ENCODE measurements at regions not wholly inside any gene's neighbourhood (a gene's known extent, or its start where the extent isn't known, plus 50 kb on each side); places are given as distances from the start of the nearest gene placed in this dataset.

DNA sequence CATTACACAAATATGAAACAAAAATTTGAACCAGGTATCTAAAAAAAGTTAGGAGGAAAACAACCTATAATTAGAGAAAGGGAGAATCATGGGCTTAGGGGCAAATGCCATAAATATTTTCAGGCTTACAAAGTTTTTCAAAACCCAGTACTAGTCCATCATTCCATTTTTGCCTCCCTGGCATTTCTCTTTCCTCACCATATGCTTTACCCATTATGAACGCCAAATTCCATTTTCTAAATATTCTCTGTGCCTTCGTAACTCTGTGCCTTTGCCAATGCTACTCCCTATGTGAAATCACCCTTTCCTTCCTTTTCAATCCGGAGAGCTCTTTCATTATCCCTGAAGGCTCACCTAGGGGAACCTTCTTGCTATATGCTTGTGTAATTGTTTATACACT is 434.1 kb downstream of the ZSWIM6 start:
- no peaks in the 10 kb centered on the region for H3K36me3 ChIP-seq (ENCODE audit: control insufficient read depth, insufficient read depth, low read length)
- no peak overlapping the region for H3K4me3 ChIP-seq (ENCODE audit: low read depth, low read length)
- no peak overlapping the region for H3K9ac ChIP-seq (ENCODE audit: low read depth, low read length)
- no peak overlapping the region for H3K27ac ChIP-seq (ENCODE audit: low read depth, low read length)
- no peaks in the 10 kb centered on the region; the same call in none of the 2 replicates for H3K9me3 ChIP-seq (ENCODE audit: control insufficient read depth, insufficient read depth, low read length)
- H3K4me1 ChIP-seq (ENCODE audit: control insufficient read depth, insufficient read depth, low read length) = no peaks in the 10 kb centered on the region
- H3K27me3 ChIP-seq (ENCODE audit: control insufficient read depth, insufficient read depth, low read length) = no peaks in the 10 kb centered on the region

DNA sequence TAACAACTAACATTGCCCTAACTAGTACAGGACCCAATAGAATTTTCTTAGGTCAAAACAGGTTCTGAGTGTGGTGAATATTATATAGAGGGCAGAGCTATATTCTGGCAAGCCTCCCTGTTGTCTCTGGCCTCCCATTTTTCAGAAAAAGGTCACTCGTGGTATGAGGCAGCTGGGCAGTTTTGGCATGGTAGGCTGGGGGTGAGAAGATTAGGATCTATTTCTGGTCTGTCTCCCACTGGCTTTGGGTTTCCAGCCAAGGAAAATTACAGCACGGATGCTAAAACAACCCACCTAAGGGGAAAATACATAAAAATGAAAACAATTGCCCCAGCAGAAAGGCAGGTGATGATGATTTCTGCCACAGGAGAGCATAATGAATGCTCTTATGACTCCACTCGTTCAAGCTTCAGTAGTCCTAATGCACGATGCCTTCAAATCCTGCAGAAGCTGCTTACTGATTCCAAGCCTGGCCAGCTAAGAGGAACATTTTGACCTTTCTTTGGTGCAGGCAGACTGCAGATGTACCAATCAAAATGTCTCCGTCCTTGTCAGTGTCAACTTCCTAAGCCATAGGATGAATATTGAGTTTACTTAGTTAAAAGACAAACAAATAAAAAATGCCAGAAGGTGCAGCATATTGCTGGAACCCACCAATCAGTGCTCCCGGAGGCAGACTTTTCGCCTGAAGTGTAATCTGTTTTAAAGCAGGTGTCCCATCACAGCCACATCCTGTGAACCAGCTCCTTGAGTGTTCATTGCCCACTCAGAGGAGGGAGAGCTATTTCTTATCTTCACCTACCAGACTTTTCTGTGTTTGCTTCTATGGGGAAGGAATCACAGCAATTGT is 435.4 kb downstream of the ZSWIM6 start:
- no peak overlapping the region for H3K27ac ChIP-seq (ENCODE audit: low read depth, low read length)
- no peaks in the 10 kb centered on the region for H3K27me3 ChIP-seq (ENCODE audit: control insufficient read depth, insufficient read depth, low read length)

DNA sequence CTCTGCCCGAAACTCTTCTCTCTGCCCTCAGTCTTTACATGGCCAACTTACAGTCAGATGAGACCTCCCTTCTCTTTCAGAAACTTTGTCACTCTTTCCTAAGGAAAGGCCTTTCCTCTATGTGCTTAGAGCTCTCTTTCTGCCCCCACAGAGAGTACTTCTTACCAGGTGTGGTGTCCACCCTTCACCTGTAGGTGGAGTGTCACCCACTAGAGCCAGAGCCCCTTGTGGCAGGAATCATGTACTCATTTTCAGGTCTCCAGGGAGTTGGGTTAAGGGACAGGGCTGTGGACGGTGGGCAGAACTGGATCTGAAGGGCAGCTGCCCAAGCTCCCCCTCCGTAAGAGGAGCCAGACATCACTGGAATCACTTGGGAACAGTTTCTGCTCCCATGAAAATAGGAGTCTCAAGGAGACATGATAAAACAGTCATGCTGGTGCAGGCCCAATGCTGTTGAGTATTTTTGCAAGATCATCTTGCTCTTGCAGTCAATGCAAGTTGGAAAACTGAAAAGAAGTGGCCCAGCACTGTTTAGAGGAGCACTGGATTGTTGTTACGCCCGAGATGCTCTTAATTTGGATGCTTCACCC is 436.7 kb downstream of the ZSWIM6 start:
- Histone ChIP-seq H3K9me3 (ENCODE audit: control insufficient read depth, insufficient read depth, low read length) (no peaks in the 10 kb centered on the region), H3K36me3 (ENCODE audit: control insufficient read depth, insufficient read depth, low read length) (no peaks in the 10 kb centered on the region), H3K4me1 (ENCODE audit: control insufficient read depth, insufficient read depth, low read length) (no peaks in the 10 kb centered on the region), H3K27ac (ENCODE audit: low read depth, low read length) (no peak overlapping the region), H3K4me3 (ENCODE audit: low read depth, low read length) (no peak overlapping the region), H3K9ac (ENCODE audit: low read depth, low read length) (no peak overlapping the region), H3K27me3 (ENCODE audit: control insufficient read depth, insufficient read depth, low read length) (no peaks in the 10 kb centered on the region)

More for the DNA sequence above, 435.4 kb downstream of the ZSWIM6 start:
- Histone ChIP-seq H3K4me3 (ENCODE audit: low read depth, low read length) (no peak overlapping the region), H3K36me3 (ENCODE audit: control insufficient read depth, insufficient read depth, low read length) (no peaks in the 10 kb centered on the region), H3K4me1 (ENCODE audit: control insufficient read depth, insufficient read depth, low read length) (no peaks in the 10 kb centered on the region), H3K9me3 (ENCODE audit: control insufficient read depth, insufficient read depth, low read length) (no peaks in the 10 kb centered on the region), H3K9ac (ENCODE audit: low read depth, low read length) (no peak overlapping the region)

DNA sequence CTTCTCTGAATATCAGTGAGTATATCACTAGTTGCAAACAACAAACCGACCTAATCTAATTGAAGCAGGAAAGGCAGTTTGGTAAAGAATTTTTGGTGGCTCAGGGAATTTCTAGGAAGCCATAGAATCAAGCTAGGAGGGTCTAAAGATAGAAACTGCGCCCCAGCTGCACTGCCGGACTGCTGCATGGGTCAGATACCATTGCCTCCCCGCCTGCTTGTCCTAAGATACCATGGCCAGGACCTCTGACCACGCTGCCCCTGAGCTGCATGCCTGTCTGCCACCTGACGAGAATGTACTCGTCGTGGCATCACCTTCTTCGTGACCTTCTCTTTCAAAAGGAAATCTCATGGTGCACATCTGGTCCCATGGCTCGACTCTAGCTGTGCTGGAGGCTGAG is 439.0 kb downstream of the ZSWIM6 start:
- no peak overlapping the region for H3K4me3 ChIP-seq (ENCODE audit: low read depth, low read length)
- no peaks in the 10 kb centered on the region for H3K9me3 ChIP-seq (ENCODE audit: control insufficient read depth, insufficient read depth, low read length)
- no peaks in the 10 kb centered on the region for H3K4me1 ChIP-seq (ENCODE audit: control insufficient read depth, insufficient read depth, low read length)
- H3K9ac ChIP-seq (ENCODE audit: low read depth, low read length) = no peak overlapping the region
- H3K36me3 ChIP-seq (ENCODE audit: control insufficient read depth, insufficient read depth, low read length) = no peaks in the 10 kb centered on the region
- H3K27ac ChIP-seq (ENCODE audit: low read depth, low read length) = no peak overlapping the region
- no peaks in the 10 kb centered on the region for H3K27me3 ChIP-seq (ENCODE audit: control insufficient read depth, insufficient read depth, low read length)

DNA sequence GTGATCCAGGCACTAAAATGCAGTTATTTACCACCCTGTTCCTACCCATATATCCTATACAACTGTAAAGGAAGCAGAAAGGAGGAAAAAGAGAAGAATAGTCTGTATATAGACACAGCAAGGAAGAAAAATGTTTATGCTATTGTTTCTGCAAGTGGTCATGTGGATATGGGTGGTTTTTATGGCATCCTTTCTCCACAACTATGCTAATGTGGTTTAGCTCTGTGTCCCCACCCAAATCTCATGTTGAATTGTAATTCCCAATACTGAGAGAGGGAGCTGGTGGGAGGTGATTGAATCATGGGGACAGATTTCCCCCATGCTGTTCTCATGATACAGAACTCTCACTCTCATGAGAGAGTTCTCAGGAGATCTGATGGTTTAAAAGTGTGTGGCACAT is 439.8 kb downstream of the ZSWIM6 start:
- H3K4me3 ChIP-seq (ENCODE audit: low read depth, low read length) = no peak overlapping the region
- H3K4me1 ChIP-seq (ENCODE audit: control insufficient read depth, insufficient read depth, low read length) = no peaks in the 10 kb centered on the region
- H3K9ac ChIP-seq (ENCODE audit: low read depth, low read length) = no peak overlapping the region
- no peaks in the 10 kb centered on the region for H3K27me3 ChIP-seq (ENCODE audit: control insufficient read depth, insufficient read depth, low read length)
- no peak overlapping the region for H3K27ac ChIP-seq (ENCODE audit: low read depth, low read length)
- H3K36me3 ChIP-seq (ENCODE audit: control insufficient read depth, insufficient read depth, low read length) = no peaks in the 10 kb centered on the region
- H3K9me3 ChIP-seq (ENCODE audit: control insufficient read depth, insufficient read depth, low read length) = no peaks in the 10 kb centered on the region

DNA sequence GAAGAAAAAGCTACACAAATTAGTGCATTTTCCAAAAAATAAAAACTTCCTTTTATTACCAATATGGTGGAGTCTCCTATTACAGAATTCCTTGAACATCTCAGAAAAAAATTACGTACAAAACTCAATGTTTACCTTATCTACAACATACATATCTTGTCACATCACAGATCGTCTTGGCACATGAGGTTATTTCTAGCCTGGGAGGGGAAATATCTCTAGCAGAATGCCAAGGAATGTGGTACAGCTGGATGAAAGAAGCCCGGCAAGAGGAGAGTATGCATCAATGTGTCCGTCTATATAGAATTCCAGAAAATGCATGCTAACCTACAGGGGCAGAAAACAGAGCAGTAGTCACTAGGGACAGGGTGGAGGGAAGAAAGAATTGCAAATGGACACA is 443.8 kb downstream of the ZSWIM6 start:
- no peaks in the 10 kb centered on the region for H3K9me3 ChIP-seq (ENCODE audit: control insufficient read depth, insufficient read depth, low read length)
- no peaks in the 10 kb centered on the region for H3K36me3 ChIP-seq (ENCODE audit: control insufficient read depth, insufficient read depth, low read length)
- no peak overlapping the region for H3K9ac ChIP-seq (ENCODE audit: low read depth, low read length)
- no peaks in the 10 kb centered on the region for H3K27me3 ChIP-seq (ENCODE audit: control insufficient read depth, insufficient read depth, low read length)
- H3K4me1 ChIP-seq (ENCODE audit: control insufficient read depth, insufficient read depth, low read length) = no peaks in the 10 kb centered on the region
- no peak overlapping the region for H3K27ac ChIP-seq (ENCODE audit: low read depth, low read length)
- no peak overlapping the region for H3K4me3 ChIP-seq (ENCODE audit: low read depth, low read length)

DNA sequence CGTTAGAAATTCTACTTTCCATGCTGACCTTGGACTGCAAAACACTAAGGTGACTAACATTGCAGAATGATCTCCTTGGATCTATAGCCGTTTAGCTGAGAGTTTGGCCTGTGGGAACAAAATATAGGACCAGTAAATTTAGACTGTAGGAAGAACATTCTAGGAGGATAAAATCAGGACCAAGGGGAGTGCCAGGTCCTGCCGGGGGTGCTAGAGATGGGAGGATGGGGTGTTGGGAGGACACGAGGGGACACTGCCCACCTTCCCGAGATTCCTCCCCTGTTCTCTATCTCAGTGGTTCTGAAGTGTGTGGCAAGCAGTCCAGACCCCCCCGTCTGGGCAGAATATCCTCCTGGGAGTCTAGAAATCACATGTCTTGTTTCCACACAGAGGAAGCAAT is 445.2 kb downstream of the ZSWIM6 start:
- no peaks in the 10 kb centered on the region for H3K36me3 ChIP-seq (ENCODE audit: control insufficient read depth, insufficient read depth, low read length)
- no peaks in the 10 kb centered on the region for H3K27me3 ChIP-seq (ENCODE audit: control insufficient read depth, insufficient read depth, low read length)
- no peak overlapping the region for H3K27ac ChIP-seq (ENCODE audit: low read depth, low read length)
- H3K4me3 ChIP-seq (ENCODE audit: low read depth, low read length) = no peak overlapping the region
- H3K4me1 ChIP-seq (ENCODE audit: control insufficient read depth, insufficient read depth, low read length) = no peaks in the 10 kb centered on the region
- no peaks in the 10 kb centered on the region for H3K9me3 ChIP-seq (ENCODE audit: control insufficient read depth, insufficient read depth, low read length)
- no peak overlapping the region for H3K9ac ChIP-seq (ENCODE audit: low read depth, low read length)

DNA sequence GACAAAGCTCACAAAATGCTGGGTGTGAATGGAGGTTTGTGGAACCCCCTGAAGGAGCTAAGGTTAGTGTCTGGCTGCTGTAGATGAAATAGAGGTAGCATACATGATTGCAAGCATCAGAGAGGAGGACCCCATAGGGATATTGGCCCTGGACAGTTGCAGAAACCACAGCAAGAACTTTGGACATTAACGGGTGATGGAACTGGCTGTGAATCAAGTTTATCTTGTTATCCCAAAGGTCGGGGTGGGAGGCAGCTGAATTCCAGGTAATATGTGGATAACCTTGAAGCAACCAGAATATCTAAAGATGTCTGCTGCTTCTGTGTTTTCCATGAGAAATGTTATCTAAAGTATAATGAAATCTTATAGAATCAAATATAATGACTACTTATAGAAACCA is 447.7 kb downstream of the ZSWIM6 start:
- Histone ChIP-seq H3K27ac (ENCODE audit: low read depth, low read length) (no peak overlapping the region), H3K9me3 (ENCODE audit: control insufficient read depth, insufficient read depth, low read length) (no peaks in the 10 kb centered on the region), H3K4me1 (ENCODE audit: control insufficient read depth, insufficient read depth, low read length) (peaks cover 10% of the 10 kb centered on the region; the same call in 1 of the 2 replicates), H3K4me3 (ENCODE audit: low read depth, low read length) (no peak overlapping the region), H3K36me3 (ENCODE audit: control insufficient read depth, insufficient read depth, low read length) (no peaks in the 10 kb centered on the region), H3K27me3 (ENCODE audit: control insufficient read depth, insufficient read depth, low read length) (no peaks in the 10 kb centered on the region; the same call in 1 of the 2 replicates), H3K9ac (ENCODE audit: low read depth, low read length) (no peak overlapping the region)

DNA sequence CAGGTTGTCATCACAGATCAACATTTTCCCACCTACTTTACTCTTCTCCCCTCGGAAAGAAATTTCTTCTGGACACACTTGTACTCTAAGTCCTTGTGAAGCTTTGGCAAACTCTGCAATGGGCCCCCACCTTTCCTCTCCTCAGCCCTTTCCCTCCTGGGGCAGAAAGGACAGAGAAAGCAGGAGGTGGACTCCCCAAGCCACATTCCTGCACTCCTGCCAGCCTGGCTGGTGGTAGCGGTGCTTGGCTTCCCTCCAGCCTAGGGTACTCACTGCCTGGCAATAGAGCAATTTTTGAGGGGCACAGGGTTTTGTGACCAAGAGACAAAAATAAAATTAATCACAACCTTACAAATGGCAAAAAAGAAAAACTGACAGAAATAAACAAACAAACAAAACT is 451.4 kb downstream of the ZSWIM6 start:
- no peak overlapping the region for H3K27ac ChIP-seq (ENCODE audit: low read depth, low read length)
- no peaks in the 10 kb centered on the region; the same call in 1 of the 2 replicates for H3K27me3 ChIP-seq (ENCODE audit: control insufficient read depth, insufficient read depth, low read length)
- H3K4me3 ChIP-seq (ENCODE audit: low read depth, low read length) = no peak overlapping the region
- no peaks in the 10 kb centered on the region for H3K9me3 ChIP-seq (ENCODE audit: control insufficient read depth, insufficient read depth, low read length)
- no peaks in the 10 kb centered on the region for H3K36me3 ChIP-seq (ENCODE audit: control insufficient read depth, insufficient read depth, low read length)
- no peak overlapping the region for H3K9ac ChIP-seq (ENCODE audit: low read depth, low read length)
- H3K4me1 ChIP-seq (ENCODE audit: control insufficient read depth, insufficient read depth, low read length) = peaks cover 10% of the 10 kb centered on the region; the same call in 1 of the 2 replicates

DNA sequence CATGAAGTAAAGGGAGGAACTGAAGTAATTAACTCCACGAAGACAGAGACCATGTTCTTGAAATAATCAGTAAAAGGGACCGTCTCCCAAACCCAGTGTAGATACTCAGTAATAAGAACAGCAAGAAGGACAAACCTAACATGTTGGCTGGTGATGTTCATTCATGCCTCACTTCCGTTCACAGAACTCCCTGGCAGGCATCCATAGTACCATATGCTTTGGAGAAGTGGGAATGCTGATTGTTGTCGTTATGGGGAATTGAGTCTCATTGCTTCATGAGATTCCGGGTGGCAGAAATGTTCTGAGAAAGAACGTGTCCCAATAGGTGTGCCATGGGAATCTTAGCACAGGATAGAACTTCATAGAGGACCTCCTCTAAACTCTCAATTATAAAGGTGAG is 452.3 kb downstream of the ZSWIM6 start:
- Histone ChIP-seq H3K27ac (ENCODE audit: low read depth, low read length) (no peak overlapping the region), H3K36me3 (ENCODE audit: control insufficient read depth, insufficient read depth, low read length) (no peaks in the 10 kb centered on the region), H3K27me3 (ENCODE audit: control insufficient read depth, insufficient read depth, low read length) (no peaks in the 10 kb centered on the region; the same call in 1 of the 2 replicates), H3K4me1 (ENCODE audit: control insufficient read depth, insufficient read depth, low read length) (peaks cover 10% of the 10 kb centered on the region; the same call in 1 of the 2 replicates), H3K9ac (ENCODE audit: low read depth, low read length) (no peak overlapping the region), H3K4me3 (ENCODE audit: low read depth, low read length) (no peak overlapping the region), H3K9me3 (ENCODE audit: control insufficient read depth, insufficient read depth, low read length) (no peaks in the 10 kb centered on the region)

DNA sequence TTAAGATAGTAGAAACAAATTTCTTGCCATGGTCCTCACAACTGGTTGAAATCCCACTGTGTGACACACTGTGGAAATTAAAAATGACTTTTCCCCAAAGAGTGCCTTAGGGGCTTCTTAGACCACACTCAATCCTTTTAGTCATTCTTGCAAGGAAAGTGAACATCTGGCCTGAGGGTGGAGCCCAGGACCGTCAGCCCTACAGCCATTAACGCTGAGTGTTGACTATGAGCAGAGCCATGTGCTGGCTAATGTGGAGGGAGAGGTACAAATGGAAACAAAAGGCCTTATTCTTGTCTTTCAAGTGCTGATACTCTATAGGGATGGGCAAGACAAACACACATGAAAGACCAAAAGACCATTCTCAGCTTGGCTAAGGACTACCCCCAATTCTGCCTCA is 456.5 kb downstream of the ZSWIM6 start:
- Histone ChIP-seq H3K9me3 (ENCODE audit: control insufficient read depth, insufficient read depth, low read length) (no peaks in the 10 kb centered on the region), H3K27ac (ENCODE audit: low read depth, low read length) (no peak overlapping the region), H3K4me3 (ENCODE audit: low read depth, low read length) (no peak overlapping the region), H3K36me3 (ENCODE audit: control insufficient read depth, insufficient read depth, low read length) (no peaks in the 10 kb centered on the region), H3K27me3 (ENCODE audit: control insufficient read depth, insufficient read depth, low read length) (no peaks in the 10 kb centered on the region), H3K9ac (ENCODE audit: low read depth, low read length) (no peak overlapping the region), H3K4me1 (ENCODE audit: control insufficient read depth, insufficient read depth, low read length) (peaks cover 3% of the 10 kb centered on the region; the same call in 1 of the 2 replicates)
